Gastrocnemius medialis (tissue), 4 donors: ENCODE measurements at regions not wholly inside any gene's neighbourhood (a gene's known extent, or its start where the extent isn't known, plus 50 kb on each side); places are given as distances from the start of the nearest gene placed in this dataset.

Source experiments
- ATAC-seq, 2 donors: fragments of 150-250 bp; one replicate each; pipeline ENCODE4 v1.9.1; 2016
- DNase-seq, 2 donors: peaks; one replicate each; pipeline ENCODE4 v3.0.0-alpha.2; 2019
- H3K27ac ChIP-seq, 4 donors: fragments of 200-600 bp; sonication (generic); 1 replicate in 1 of 4; 2 replicates in 3 of 4; pipeline ENCODE4 v1.5.1; 2016 to 2018; ENCODE audit warnings: mild to moderate bottlenecking in 2 of 4, moderate library complexity in 1 of 4
- H3K27me3 ChIP-seq, 3 donors: fragments of 200-600 bp; sonication (generic) in 2 of 3; 1 replicate in 1 of 3; 2 replicates in 2 of 3; pipeline versions ENCODE4 v1.5.1 to v1.6.0; 2016 to 2019; ENCODE audit warnings: mild to moderate bottlenecking in 1 of 3, moderate library complexity in 1 of 3
- H3K36me3 ChIP-seq, 2 donors: fragments of 200-600 bp; sonication (generic) in 1 of 2; one replicate each; pipeline ENCODE4 v1.5.1; 2017 to 2018
- H3K4me1 ChIP-seq, 2 donors: fragments of 200-600 bp; sonication (generic) in 1 of 2; one replicate each; pipeline ENCODE4 v1.5.1; 2016 to 2017; ENCODE audit warnings: mild to moderate bottlenecking in 2 of 2
- H3K4me3 ChIP-seq, 4 donors: fragments of 200-600 bp; sonication (generic) in 3 of 4; 1 replicate in 1 of 4; 2 replicates in 3 of 4; pipeline ENCODE4 v1.5.1; 2016 to 2019; ENCODE audit warnings: mild to moderate bottlenecking in 2 of 4
- H3K9me3 ChIP-seq, 3 donors: fragments of 200-600 bp; sonication (generic) in 2 of 3; 1 replicate in 1 of 3; 2 replicates in 2 of 3; pipeline ENCODE4 v1.5.1; 2016 to 2019
- POLR2A ChIP-seq, 2 donors: fragments of 450-650 bp; IDR thresholded peaks; one replicate each; pipeline ENCODE4 v1.6.1; 2017; ENCODE audit warnings: antibody characterized with exemption in 2 of 2, mild to moderate bottlenecking in 2 of 2, moderate library complexity in 2 of 2
- in situ Hi-C, 4 donors: fragments of 200-750 bp; cut with MboI; loops; one replicate each; pipeline versions ENCODE4 v1.15.0 to v1.8.0; 2017; ENCODE audit warnings: low sequenced_read_pairs in 4 of 4
- intact Hi-C: fragments of 100-400 bp; cut with DNase I; formaldehyde crosslinking; loops from one replicate; pipeline ENCODE4 v1.15.1; 2023; ENCODE audit warnings: low total_unique reads
- TF ChIP-seq, protein P1 (sequence below), 5 experiments: fragments of 450-650 bp in 3 of 5; fragments of 200-600 bp in 2 of 5; sonication (generic) in 2 of 5; IDR thresholded peaks in 4 of 5; conservative IDR thresholded peaks in 1 of 5; 1 replicate in 4 of 5; 2 replicates in 1 of 5; pipeline ENCODE4 v1.5.1; 2016 to 2019; ENCODE audit warnings: antibody characterized with exemption in 5 of 5, mild to moderate bottlenecking in 3 of 5, moderate library complexity in 3 of 5

DNA sequence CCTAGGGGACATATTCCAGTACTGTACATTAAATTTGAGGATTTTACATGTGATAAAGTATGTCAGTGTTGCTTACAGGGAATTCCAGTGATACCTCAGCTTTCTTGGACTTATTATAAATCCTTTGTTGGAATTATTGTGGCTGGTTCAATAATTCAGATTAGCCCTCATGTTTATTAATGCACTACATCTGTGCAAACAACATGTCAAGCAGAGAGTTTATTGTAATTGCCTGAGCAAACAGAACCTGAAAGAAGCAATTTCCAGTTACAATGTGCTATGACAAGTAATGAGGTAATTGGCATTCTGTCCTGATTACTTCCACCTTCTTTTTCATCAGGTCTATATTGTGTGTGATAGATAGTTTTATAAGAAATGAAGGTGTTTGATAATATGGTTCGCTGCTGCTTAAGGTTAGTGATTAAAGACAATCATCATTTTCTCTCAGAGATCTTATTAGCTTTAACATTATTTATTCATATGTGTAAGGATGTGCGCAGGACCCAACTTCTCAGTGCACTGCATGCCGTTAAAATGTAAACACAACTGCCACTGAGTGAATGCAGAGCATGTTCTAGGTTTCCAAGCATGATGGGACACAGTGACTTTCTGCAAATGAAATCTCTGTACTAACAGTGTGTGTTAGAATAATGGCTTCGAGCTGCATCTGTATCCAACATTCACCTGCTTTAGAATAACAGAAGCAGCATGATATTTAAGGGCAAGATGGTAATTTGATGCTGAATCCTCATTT, 973.7 kb upstream of the POU3F3 start:
- in situ Hi-C loops, result no loop called here
- no peaks in the 10 kb centered on the region for H3K4me1 ChIP-seq
- ATAC-seq (no peak), DNase-seq (no peak)
- no peak for TF ChIP-seq POLR2A (IDR thresholded peaks at IDR 0.05)
- TF ChIP-seq, protein P1, sequence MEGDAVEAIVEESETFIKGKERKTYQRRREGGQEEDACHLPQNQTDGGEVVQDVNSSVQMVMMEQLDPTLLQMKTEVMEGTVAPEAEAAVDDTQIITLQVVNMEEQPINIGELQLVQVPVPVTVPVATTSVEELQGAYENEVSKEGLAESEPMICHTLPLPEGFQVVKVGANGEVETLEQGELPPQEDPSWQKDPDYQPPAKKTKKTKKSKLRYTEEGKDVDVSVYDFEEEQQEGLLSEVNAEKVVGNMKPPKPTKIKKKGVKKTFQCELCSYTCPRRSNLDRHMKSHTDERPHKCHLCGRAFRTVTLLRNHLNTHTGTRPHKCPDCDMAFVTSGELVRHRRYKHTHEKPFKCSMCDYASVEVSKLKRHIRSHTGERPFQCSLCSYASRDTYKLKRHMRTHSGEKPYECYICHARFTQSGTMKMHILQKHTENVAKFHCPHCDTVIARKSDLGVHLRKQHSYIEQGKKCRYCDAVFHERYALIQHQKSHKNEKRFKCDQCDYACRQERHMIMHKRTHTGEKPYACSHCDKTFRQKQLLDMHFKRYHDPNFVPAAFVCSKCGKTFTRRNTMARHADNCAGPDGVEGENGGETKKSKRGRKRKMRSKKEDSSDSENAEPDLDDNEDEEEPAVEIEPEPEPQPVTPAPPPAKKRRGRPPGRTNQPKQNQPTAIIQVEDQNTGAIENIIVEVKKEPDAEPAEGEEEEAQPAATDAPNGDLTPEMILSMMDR (IDR thresholded peaks at IDR 0.05 in 4 of 5, conservative IDR thresholded peaks at IDR 0.05 in 1 of 5), result no peak
- no peak overlapping the region for H3K27ac ChIP-seq
- no peak overlapping the region for H3K4me3 ChIP-seq
- no peaks in the 10 kb centered on the region for H3K27me3 ChIP-seq
- intact Hi-C loops, result no loop called here
- no peaks in the 10 kb centered on the region for H3K9me3 ChIP-seq
- H3K36me3 ChIP-seq, result no peaks in the 10 kb centered on the region

DNA sequence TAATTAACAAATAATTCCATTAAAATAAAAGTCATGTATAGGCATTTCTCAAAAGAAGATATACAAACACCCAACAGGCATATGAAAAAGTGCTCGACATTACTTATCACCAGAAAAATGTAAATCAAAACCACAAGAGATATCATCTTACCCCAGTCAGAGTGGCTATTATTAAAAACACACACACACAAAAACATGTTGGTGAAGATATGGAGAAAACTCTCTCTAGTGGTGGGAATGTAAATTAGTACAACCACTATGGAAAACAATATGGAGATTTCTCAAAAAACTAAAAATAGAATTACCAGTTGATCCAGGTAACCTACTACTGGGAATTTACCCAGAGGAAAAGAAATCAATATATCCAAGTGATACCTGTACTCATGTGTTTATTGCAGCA, 966.3 kb upstream of the POU3F3 start:
- Histone ChIP-seq H3K4me1 (no peaks in the 10 kb centered on the region), H3K27ac (no peak overlapping the region), H3K9me3 (no peaks in the 10 kb centered on the region), H3K4me3 (no peak overlapping the region), H3K27me3 (no peaks in the 10 kb centered on the region), H3K36me3 (no peaks in the 10 kb centered on the region)
- intact Hi-C loops, result no loop called here
- ATAC-seq (no peak), DNase-seq (no peak)
- in situ Hi-C loops, result no loop called here
- TF ChIP-seq, protein P1 (IDR thresholded peaks at IDR 0.05 in 4 of 5, conservative IDR thresholded peaks at IDR 0.05 in 1 of 5), result no peak
- no peak for TF ChIP-seq POLR2A (IDR thresholded peaks at IDR 0.05)

GRCh38 chr2:103896182-103896581, 957.7 kb upstream of the POU3F3 start:
- no peak for TF ChIP-seq POLR2A (IDR thresholded peaks at IDR 0.05)
- TF ChIP-seq, protein P1 (IDR thresholded peaks at IDR 0.05 in 4 of 5, conservative IDR thresholded peaks at IDR 0.05 in 1 of 5), result no peak
- ATAC-seq, result no peak
- no peaks in the 10 kb centered on the region for H3K27me3 ChIP-seq

DNA sequence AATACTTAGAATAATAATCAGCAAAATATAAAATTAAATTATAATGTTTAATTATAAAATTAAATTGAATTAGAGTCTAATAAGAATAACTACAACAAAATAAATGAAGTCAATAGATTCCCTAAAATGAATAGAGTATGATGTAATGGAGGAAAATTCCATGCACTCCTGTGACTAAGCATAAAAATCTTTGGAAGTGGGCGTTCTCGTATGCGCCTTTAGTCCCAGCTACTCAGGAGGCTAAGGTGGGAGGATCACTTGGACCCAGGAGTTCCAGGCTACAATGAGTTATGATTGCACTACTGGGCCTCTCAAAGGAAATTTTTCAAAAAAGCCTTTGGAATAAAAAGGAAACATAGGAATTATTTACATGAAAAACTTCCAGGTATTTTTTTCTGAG, 955.4 kb upstream of the POU3F3 start:
- intact Hi-C loops (no loop called here), in situ Hi-C loops (no loop called here)
- ATAC-seq, result no peak
- Histone ChIP-seq H3K27ac (no peak overlapping the region), H3K4me3 (no peak overlapping the region), H3K36me3 (no peaks in the 10 kb centered on the region), H3K4me1 (no peaks in the 10 kb centered on the region), H3K9me3 (no peaks in the 10 kb centered on the region), H3K27me3 (no peaks in the 10 kb centered on the region)
- TF ChIP-seq, protein P1 (IDR thresholded peaks at IDR 0.05 in 4 of 5, conservative IDR thresholded peaks at IDR 0.05 in 1 of 5), result no peak
- no peak for TF ChIP-seq POLR2A (IDR thresholded peaks at IDR 0.05)
- DNase-seq, result no peak

More at GRCh38 chr2:103896182-103896581, 957.7 kb upstream of the POU3F3 start:
- intact Hi-C loops (no loop called here), in situ Hi-C loops (no loop called here)
- no peak for DNase-seq
- Histone ChIP-seq H3K4me3 (no peak overlapping the region), H3K27ac (no peak overlapping the region), H3K36me3 (no peaks in the 10 kb centered on the region), H3K4me1 (no peaks in the 10 kb centered on the region), H3K9me3 (no peaks in the 10 kb centered on the region)

DNA sequence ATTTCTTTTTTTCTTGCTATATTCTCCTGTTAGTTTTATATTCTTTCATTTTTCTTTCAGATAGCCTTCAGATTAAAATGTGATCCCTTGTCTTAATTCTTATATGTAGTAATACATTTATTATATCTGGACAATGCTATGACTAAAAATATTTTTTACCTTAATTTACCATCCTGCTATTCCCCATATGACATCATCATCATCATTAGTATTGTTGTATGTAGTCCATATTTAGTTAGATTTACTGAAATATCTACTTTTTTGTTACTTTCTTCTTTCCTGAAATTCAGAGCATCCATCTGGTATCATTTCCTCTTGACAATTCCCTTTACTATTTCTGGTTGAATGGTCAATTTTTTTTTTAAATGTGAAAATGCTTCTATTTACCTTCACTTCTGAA, 951.6 kb upstream of the POU3F3 start:
- TF ChIP-seq, protein P1 (IDR thresholded peaks at IDR 0.05 in 4 of 5, conservative IDR thresholded peaks at IDR 0.05 in 1 of 5), result no peak
- TF ChIP-seq POLR2A (IDR thresholded peaks at IDR 0.05), result no peak
- H3K4me3 ChIP-seq, result no peak overlapping the region
- ATAC-seq, result no peak
- H3K27me3 ChIP-seq, result no peaks in the 10 kb centered on the region
- H3K4me1 ChIP-seq, result no peaks in the 10 kb centered on the region
- intact Hi-C loops (no loop called here), in situ Hi-C loops (no loop called here)
- H3K27ac ChIP-seq, result no peak overlapping the region
- no peak for DNase-seq
- H3K36me3 ChIP-seq, result no peaks in the 10 kb centered on the region
- H3K9me3 ChIP-seq, result no peaks in the 10 kb centered on the region
